Posterior vena cava (tissue), 2 donors: ENCODE measurements at regions not wholly inside any gene's neighbourhood (a gene's known extent, or its start where the extent isn't known, plus 50 kb on each side); places are given as distances from the start of the nearest gene placed in this dataset.
"Not testable (repeated sequence)": the region's sequence is repeated elsewhere in the genome, so short reads cannot be mapped to it uniquely, and the experiment has no call there.

Experiments
- DNase-seq: peaks from one replicate; pipeline ENCODE4 v3.0.0-alpha.2; 2020; ENCODE audit warnings: low spot score
- intact Hi-C, 2 donors: fragments of 100-400 bp; cut with DNase I; formaldehyde crosslinking; loops; one replicate each; pipeline versions ENCODE4 v1.14.1 to v1.14.2; 2022 to 2023
- donor health status: DM: yes; HTN: yes; CAD: no.
- donor health status: DM: yes; HTN: yes; CAD: no.

GRCh38 chr14:29982171-29982570, 54.5 kb upstream of the PRKD1 start:
- intact Hi-C loops: no loop called here
- no peak for DNase-seq

- intact Hi-C loops: no loop called here
- no peak for DNase-seq
Observed at GRCh38 chr14:29982993-29983392, 55.3 kb upstream of the PRKD1 start.

DNA sequence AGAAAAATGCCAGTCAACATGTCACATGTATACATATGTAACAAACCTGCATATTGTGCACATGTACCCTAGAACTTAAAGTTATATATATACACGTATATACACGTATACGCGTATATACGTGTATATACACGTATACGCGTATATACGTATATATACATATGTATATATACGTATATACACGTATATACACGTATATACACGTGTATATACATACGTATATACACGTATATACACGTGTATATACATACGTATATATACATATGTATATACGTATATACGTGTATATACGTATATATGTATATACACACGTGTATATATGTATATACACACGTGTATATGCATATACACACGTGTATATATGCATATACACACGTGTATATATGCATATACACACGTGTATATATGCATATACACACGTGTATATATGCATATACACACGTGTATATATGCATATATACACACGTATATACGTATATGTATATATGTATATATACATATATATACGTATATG, 62.8 kb upstream of the PRKD1 start:
- intact Hi-C loops, DNase-seq: not testable (repeated sequence)

DNA sequence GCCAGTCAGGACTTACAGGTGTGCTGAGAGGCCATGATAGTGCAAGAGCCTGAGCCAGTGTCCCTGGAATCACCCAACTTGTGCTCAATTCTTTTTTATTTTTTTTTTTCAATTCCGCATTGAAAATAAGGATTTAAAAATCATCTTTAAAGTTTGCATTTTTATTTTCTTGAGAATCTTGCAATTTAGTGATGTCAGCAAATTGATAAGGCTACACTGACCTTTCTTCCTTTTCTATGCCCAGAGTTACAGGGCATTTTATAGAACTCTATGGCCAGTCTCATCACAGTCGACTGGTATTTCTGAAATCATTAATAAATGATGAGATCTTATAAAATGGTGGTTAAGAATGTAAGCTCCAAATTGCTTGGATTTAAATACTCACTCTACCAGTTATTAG, 63.3 kb upstream of the PRKD1 start:
- intact Hi-C loops: no loop called here
- no peak for DNase-seq

GRCh38 chr14:29993143-29993542, 65.5 kb upstream of the PRKD1 start:
- intact Hi-C loops: no loop called here
- no peak for DNase-seq

GRCh38 chr14:29999013-29999539, 71.4 kb upstream of the PRKD1 start:
- DNase-seq: no peak
- intact Hi-C loops: no loop called here

DNA sequence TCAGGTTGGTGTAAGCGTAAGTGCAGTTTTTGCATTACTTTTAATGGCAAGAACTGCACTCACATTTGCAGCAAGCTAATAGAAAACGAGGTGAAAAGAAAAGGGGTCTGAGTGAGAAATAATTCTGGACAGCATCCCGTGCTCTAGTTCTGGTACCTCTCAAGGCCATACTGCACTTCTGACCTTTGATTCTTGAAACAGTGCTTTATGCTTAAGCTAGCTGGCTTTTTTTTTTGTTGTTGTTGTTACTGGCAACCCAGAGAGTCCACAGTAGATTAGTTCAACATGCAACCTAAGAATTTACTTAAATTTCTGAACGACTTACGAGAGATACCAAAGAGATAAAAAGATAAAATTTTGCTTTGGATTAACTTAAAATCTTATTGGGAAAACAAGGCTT, 75.2 kb upstream of the PRKD1 start:
- intact Hi-C loops: loop anchor here (5.0 kb wide), 2 partner anchors 451 to 456 kb away; no protein-coding TSS in a partner anchor
- no peak for DNase-seq

DNA sequence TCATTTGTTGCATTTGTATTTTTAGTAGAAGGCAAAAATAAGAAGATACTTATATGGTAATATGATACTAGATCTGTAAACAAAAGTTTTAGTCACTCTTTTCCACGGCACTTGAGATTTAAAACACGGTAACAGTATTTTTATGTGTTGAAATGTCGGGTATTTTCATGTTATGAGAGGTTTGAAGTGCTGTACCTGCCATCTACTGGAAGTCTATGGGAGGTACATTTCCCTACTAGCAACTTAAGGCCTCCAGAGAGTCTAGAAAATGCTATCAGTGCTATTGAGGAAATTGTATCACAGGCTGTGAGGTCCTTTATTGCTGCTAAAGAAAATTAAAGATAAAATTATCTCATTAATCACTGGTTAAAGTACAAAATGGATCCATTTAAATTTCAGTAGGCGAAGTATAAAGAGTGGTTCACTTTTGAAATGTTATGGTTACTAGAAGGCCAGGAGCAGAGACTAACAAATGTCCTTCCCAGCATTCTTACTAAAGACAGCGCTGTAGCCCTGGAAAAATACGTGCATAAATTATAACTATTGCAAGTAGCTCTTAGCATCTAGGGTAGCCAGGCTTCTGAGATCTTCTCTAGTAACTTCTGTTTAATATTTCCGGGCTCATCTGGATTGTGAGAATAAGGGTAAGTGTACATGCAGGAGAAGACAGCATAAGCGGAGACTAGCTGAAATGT, 77.6 kb upstream of the PRKD1 start:
- intact Hi-C loops: no loop called here
- DNase-seq: no peak

DNA sequence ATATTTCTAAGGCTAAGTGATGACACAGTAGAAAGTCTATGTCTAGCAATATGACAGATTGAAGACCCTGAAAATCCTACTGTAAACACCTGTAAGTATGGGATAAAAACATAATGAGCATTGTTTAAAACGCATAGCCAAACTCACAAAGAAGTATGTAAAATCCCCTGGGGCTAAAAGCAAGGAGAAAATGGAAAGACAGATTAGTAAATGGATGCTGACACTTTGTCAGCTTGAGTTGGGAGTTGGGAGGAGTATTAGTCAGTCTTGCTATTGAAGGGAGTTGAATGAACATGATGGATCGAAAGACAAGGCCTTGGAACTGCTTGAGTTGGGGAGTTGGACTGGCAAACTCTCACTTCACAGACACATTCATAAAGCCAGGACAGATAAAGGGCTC, 79.0 kb upstream of the PRKD1 start:
- no peak for DNase-seq
- intact Hi-C loops: no loop called here

- intact Hi-C loops: no loop called here
- DNase-seq: no peak
Observed at GRCh38 chr14:30015489-30015888, 87.8 kb upstream of the PRKD1 start.

DNA sequence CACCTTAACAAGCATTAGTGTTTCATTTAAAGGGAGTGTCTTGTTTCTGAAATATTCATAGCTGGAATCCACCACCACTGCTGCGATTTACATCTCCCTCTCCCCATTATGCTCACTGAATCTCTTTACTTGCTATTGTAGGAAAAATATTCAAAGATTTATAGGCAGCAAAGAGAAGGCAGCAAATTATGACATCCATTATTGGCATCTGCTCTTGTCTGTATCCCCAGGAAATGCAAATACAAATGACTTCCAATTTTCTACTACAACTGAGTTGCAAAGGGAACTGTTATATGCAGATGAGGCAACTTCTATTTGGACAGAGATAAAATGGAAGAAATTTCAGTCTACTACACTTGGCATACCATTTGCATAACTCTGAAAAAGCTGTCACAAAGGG, 88.4 kb upstream of the PRKD1 start:
- intact Hi-C loops: no loop called here
- DNase-seq: no peak

DNA sequence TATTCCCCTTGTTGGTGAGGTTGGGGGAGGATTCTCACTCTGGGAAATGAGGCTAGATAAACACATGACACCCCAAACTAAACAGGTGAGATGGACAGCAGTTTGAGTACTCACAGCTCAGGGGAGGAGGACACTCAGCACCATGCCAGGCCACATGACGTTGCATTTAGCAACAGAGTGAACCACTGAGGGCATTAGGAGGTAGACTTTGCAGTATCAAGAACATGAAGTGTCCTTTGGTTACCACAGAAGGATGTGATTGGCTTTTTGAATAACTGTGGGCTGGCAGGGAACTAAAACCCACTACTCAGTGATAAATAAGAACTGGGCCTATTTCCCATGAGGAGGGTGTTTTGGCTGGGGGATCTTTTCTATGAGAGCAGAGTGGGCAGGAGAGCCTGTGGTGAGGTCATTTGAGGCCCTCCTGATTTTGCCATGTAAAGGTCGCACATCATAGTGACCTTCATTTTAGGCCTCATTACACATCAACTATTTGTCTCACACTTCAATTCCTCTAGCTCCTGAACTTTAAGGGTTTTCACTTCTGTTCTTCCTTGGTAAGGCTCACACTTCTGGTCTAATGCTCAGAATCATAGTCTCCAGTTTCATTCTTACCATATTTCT, 89.8 kb upstream of the PRKD1 start:
- intact Hi-C loops: no loop called here
- no peak for DNase-seq

DNA sequence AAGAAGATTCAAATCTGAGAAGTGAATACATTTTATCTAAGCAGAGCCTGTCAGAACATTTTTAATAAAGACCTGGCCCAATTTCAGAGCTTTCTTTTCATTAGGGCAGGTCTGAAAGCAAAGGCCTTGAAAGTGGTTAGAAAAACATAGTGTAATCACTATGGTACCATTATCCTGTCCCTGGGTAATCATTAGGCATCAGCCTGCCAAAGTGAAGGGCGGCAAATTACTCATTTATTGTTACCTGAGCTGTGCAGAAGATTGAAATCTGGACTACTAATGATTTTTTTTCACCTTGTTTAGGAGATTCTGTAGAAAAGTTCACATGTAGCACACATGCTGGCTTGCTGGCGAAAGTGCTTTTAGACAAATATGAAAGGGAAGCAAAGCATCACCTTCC, 92.6 kb upstream of the PRKD1 start:
- no peak for DNase-seq
- intact Hi-C loops: no loop called here

GRCh38 chr14:30020687-30021086, 93.0 kb upstream of the PRKD1 start:
- intact Hi-C loops: no loop called here
- DNase-seq: no peak

DNA sequence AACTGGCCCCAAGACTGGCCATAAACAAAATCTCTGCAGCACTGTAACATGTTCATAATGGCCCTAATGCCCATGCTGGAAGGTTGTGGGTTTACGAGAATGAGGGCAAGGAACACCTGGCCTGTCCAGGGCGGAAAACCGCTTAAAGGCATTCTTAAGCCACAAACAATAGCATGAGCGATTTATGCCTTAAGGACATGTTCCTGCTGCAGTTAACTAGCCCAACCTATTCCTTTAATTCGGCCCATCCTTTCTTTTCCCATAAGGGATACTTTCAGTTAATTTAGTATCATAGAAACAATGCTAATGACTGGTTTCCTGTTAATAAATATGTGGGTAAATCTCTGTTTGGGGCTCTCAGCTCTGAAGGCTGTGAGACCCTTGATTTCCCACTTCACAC, 95.7 kb upstream of the PRKD1 start:
- intact Hi-C loops, DNase-seq: not testable (repeated sequence)

GRCh38 chr14:30034152-30034551, 106.5 kb upstream of the PRKD1 start:
- intact Hi-C loops: no loop called here
- no peak for DNase-seq

GRCh38 chr14:30035361-30035760, 107.7 kb upstream of the PRKD1 start:
- intact Hi-C loops: no loop called here
- DNase-seq: no peak

DNA sequence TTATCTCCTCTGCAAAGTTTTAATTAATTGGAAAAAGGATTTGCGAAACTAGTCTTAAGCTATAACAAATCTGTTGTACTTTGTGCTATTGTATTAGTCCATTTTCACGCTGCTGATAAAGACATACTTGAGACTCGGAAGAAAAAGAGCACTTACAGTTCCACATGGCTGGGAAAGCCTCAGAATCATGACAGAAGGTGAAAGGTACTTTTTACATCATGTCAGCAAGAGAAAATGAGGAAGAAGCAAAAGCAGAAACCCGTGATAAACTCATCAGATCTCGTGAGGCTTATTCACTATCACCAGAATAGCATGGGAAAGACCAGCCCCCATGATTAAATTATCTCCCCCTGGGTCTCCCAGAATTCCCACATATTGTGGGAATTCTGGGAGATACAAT, 118.1 kb upstream of the PRKD1 start:
- no peak for DNase-seq
- intact Hi-C loops: no loop called here

GRCh38 chr14:30053103-30053502, 125.5 kb upstream of the PRKD1 start:
- intact Hi-C loops: no loop called here
- no peak for DNase-seq

DNA sequence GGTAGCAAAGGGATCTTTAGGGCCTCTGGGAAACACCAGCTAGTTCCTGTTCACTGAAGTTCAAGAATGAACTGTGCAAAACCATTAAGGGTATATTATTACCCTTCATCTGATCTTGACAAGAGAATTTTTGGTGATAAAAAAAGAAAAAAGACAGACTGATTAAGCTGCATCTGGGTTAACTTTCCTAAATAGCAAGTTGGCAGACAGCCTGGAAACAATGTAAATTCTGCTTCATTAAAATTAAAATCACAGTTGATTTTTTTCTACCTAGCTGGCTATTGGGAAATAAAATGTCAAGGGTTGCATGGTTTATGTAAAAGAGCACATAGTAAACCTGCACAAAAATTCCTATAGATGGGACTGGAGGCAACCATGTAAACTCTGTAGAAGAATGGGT, 126.6 kb upstream of the PRKD1 start:
- intact Hi-C loops: no loop called here
- no peak for DNase-seq

DNA sequence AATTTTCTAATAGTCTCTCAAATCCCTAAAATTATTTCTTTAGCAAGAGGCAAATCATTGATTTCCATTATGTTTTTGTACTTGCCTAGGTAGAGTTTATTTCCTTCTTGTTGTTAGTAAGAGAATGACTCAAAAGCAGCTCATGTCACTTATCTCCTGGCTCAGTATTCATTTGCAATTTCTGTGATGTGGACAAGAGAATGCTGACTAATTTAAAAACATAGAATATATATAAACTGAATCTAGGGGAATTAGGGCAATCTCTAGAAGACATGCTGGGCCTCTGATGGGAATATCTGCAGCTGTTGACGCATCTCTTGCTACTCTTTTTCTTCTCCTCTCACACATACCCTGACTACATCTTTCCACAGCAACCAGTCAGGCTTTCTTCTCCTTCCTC, 130.8 kb upstream of the PRKD1 start:
- DNase-seq: no peak
- intact Hi-C loops: no loop called here
